ENCODE measurements at regions not wholly inside any gene's neighbourhood (a gene's known extent, or its start where the extent isn't known, plus 50 kb on each side); places are given as distances from the start of the nearest gene placed in this dataset.

DNA sequence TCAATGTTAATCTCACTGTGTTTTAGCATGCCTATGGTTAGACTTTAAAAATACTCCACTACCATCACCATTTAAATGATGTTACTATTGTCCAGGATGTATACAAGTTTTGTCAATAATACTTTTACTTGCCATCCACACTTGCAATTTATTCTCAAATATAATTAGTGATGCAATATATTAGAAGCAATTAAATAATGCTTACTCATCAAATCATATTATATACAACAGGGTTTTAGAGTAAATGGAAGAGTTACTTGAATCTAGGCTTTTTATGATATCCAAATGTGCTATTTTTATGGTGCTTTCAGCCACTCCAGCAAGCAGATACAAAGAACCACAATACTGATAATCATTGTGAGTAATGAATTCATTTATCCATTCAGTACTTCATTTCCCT lies 461.1 kb downstream of the TMEM182 start:
- TF ChIP-seq, protein P1, sequence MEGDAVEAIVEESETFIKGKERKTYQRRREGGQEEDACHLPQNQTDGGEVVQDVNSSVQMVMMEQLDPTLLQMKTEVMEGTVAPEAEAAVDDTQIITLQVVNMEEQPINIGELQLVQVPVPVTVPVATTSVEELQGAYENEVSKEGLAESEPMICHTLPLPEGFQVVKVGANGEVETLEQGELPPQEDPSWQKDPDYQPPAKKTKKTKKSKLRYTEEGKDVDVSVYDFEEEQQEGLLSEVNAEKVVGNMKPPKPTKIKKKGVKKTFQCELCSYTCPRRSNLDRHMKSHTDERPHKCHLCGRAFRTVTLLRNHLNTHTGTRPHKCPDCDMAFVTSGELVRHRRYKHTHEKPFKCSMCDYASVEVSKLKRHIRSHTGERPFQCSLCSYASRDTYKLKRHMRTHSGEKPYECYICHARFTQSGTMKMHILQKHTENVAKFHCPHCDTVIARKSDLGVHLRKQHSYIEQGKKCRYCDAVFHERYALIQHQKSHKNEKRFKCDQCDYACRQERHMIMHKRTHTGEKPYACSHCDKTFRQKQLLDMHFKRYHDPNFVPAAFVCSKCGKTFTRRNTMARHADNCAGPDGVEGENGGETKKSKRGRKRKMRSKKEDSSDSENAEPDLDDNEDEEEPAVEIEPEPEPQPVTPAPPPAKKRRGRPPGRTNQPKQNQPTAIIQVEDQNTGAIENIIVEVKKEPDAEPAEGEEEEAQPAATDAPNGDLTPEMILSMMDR (IDR thresholded peaks at IDR 0.05) = no peak
- TF ChIP-seq POLR2A (IDR thresholded peaks at IDR 0.05) = no peak
